ENCODE measurements at regions not wholly inside any gene's neighbourhood (a gene's known extent, or its start where the extent isn't known, plus 50 kb on each side); places are given as distances from the start of the nearest gene placed in this dataset.

DNA sequence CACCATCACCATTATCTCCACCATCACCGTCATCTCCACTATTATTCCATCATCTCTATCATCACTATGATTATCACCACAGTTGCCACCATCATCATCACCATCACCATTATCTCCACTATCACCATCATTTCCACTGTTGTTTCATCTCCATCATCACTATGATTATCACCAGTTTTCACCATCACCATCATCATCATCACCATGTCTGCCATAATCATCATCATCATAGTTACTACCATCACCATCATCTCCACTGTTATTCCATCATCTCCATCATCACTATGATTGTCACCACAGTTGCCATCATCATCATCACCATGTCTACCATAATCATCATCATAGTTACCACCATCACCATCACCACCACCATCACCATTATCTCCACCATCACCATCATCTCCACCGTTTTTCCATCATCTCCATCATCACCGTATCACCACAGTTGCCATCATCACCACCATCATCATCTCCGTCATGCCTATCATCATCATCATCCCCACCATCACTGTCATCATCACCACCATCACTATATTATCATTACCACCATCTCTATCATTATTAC is 264.9 kb downstream of the BRD1 start:
- Histone ChIP-seq H3K4me1 (no peaks in the 10 kb centered on the region), H3K27ac (no peak overlapping the region), H3K4me3 (no peak overlapping the region), H3K36me3 (no peaks in the 10 kb centered on the region), H3K27me3 (no peaks in the 10 kb centered on the region), H3K9me3 (peaks cover 0 to 10% (median 0%) of the 10 kb centered on the region in 12 donors)
- ATAC-seq (no peak), DNase-seq (no peak)
- WGBS, 4 donors = 77 to 93% (median 91%) methylated on average over 4 of the region's 4 CpGs
- TF ChIP-seq POLR2A (IDR thresholded peaks at IDR 0.05) = no peak
- TF ChIP-seq, protein P1, sequence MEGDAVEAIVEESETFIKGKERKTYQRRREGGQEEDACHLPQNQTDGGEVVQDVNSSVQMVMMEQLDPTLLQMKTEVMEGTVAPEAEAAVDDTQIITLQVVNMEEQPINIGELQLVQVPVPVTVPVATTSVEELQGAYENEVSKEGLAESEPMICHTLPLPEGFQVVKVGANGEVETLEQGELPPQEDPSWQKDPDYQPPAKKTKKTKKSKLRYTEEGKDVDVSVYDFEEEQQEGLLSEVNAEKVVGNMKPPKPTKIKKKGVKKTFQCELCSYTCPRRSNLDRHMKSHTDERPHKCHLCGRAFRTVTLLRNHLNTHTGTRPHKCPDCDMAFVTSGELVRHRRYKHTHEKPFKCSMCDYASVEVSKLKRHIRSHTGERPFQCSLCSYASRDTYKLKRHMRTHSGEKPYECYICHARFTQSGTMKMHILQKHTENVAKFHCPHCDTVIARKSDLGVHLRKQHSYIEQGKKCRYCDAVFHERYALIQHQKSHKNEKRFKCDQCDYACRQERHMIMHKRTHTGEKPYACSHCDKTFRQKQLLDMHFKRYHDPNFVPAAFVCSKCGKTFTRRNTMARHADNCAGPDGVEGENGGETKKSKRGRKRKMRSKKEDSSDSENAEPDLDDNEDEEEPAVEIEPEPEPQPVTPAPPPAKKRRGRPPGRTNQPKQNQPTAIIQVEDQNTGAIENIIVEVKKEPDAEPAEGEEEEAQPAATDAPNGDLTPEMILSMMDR (IDR thresholded peaks at IDR 0.05) = no peak
- intact Hi-C loops (cut with DNase I) = no loop called here

DNA sequence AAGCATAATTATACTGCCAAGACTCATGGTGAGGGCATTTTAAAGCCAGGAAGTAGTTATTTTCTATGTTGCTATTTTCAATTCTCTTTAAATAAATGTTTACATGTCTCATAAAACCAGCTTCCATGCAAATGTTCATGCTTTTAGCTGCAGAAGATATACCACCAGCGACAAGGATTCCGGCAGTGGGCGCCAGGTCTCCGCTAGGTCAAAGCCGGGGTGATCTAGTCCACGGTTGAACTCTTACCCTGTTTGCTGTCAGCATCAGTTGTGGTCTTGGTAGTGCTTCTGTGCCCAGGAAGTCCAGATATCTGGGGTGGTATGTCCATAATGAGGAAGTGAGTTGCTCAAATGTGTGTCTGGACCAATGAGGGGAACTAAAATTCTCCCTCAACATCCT is 265.7 kb downstream of the BRD1 start:
- 93 to 97% (median 95%) methylated on average over 6 of the region's 6 CpGs for WGBS, 4 donors
- ATAC-seq (no peak), DNase-seq (no peak)
- TF ChIP-seq, protein P1 (IDR thresholded peaks at IDR 0.05) = no peak
- TF ChIP-seq POLR2A (IDR thresholded peaks at IDR 0.05) = no peak
- intact Hi-C loops (cut with DNase I) = no loop called here
- Histone ChIP-seq H3K4me1 (no peaks in the 10 kb centered on the region), H3K27me3 (no peaks in the 10 kb centered on the region), H3K9me3 (peaks cover 0 to 15% (median 0%) of the 10 kb centered on the region in 12 donors), H3K27ac (no peak overlapping the region), H3K4me3 (no peak overlapping the region), H3K36me3 (no peaks in the 10 kb centered on the region)

DNA sequence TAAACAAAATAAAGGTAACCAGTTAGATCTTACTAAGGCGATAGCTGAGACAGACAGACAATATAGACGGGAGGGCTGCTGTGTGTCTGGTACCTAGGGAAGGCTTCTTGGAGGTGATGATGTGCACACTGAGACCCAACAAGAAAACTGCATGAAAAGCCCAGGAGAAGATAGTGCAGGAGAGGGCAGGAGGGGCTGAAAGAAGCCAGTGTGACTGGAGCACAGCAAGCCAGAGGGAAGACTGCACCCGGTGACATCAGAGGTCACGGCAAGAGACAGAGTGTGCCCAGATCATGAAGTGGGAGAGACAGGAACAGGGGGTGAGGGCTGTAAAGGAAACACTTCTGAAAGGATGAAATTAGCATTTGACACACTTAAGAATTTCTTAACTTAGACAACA is 266.3 kb downstream of the BRD1 start:
- no peak for DNase-seq
- no peaks in the 10 kb centered on the region for H3K4me1 ChIP-seq
- peaks cover 0 to 18% (median 0%) of the 10 kb centered on the region in 12 donors for H3K9me3 ChIP-seq
- no peaks in the 10 kb centered on the region for H3K36me3 ChIP-seq
- H3K4me3 ChIP-seq = no peak overlapping the region
- H3K27me3 ChIP-seq = no peaks in the 10 kb centered on the region
- no peak overlapping the region for H3K27ac ChIP-seq
- intact Hi-C loops (cut with DNase I) = no loop called here
- TF ChIP-seq, protein P1 (IDR thresholded peaks at IDR 0.05) = no peak
- TF ChIP-seq POLR2A (IDR thresholded peaks at IDR 0.05) = no peak
- ATAC-seq = no peak
- WGBS, 4 donors = 84 to 85% (median 85%) methylated on average over 4 of the region's 4 CpGs

DNA sequence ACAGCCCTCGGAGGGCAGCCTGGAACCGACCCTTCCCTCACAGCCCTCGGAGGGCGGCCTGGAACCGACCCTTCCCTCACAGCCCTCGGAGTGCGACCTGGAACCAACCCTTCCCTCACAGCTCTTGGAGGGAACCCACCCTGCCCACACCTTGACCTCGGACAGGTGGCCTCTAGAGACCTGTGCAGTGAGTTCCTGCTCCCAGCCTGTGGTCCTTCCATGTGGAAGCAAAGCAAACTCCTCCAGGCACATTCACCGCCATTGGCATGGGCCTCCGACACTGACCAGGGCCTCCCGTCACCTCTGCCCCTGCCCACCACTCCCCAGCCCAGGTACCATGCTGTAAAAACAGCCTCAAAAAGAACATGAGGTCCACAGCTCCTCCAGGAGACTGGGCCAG is 272.1 kb downstream of the BRD1 start:
- intact Hi-C loops (cut with DNase I) = no loop called here
- peaks cover 0 to 10% (median 0%) of the 10 kb centered on the region in 9 donors for H3K27me3 ChIP-seq
- H3K4me3 ChIP-seq = no peak overlapping the region
- no peaks in the 10 kb centered on the region for H3K36me3 ChIP-seq
- 91 to 93% (median 93%) methylated on average over 11 of the region's 11 CpGs for WGBS, 4 donors
- H3K4me1 ChIP-seq = peaks cover 0 to 7% (median 0%) of the 10 kb centered on the region in 12 donors
- peaks cover 0 to 29% (median 7%) of the 10 kb centered on the region in 12 donors for H3K9me3 ChIP-seq
- H3K27ac ChIP-seq = no peak overlapping the region
- no peak for DNase-seq
- no peak for ATAC-seq
- TF ChIP-seq POLR2A (IDR thresholded peaks at IDR 0.05) = no peak
- TF ChIP-seq, protein P1 (IDR thresholded peaks at IDR 0.05) = no peak

Data from heart left ventricle (tissue), 16 donors.